SK-N-SH treated with all-trans-retinoic acid at 6 μM for 48 hours (cell line): ENCODE measurements at regions not wholly inside any gene's neighbourhood (a gene's known extent, or its start where the extent isn't known, plus 50 kb on each side); places are given as distances from the start of the nearest gene placed in this dataset.

ENCODE experiments used
- CSRNP3 ChIP-seq: fragments of 250-450 bp; sonication (Bioruptor Pico); IDR thresholded peaks from 2 replicates; pipeline ENCODE4 v1.5.1; 2021; ENCODE audit warnings: mild to moderate bottlenecking, moderate library complexity
- ISL1 ChIP-seq: fragments of 250-450 bp; sonication (Bioruptor Pico); IDR thresholded peaks from 2 replicates; pipeline ENCODE4 v2.1.2; 2022; ENCODE audit warnings: mild to moderate bottlenecking, moderate library complexity
- OSR1 ChIP-seq: fragments of 250-450 bp; sonication (Bioruptor Pico); IDR thresholded peaks from 2 replicates; pipeline ENCODE4 v1.8.0; 2022; ENCODE audit warnings: moderate library complexity, mild to moderate bottlenecking, inconsistent platforms
- PPARA ChIP-seq: fragments of 250-450 bp; sonication (Bioruptor Pico); IDR thresholded peaks from 2 replicates; pipeline ENCODE4 v1.5.0; 2020; ENCODE audit warnings: mild to moderate bottlenecking, borderline replicate concordance
- RARB ChIP-seq: fragments of 250-450 bp; sonication (Bioruptor Pico); IDR thresholded peaks from 2 replicates; pipeline ENCODE4 v1.8.0; 2021; ENCODE audit warnings: mild to moderate bottlenecking, moderate library complexity
- TOX ChIP-seq: fragments of 250-450 bp; sonication (Bioruptor Pico); IDR thresholded peaks from 2 replicates; pipeline ENCODE4 v1.8.0; 2021; ENCODE audit warnings: mild to moderate bottlenecking, moderate library complexity, borderline replicate concordance
- ZFP30 ChIP-seq: fragments of 450-650 bp; formaldehyde crosslinking; IDR thresholded peaks from 2 replicates; pipeline ENCODE4 v1.5.0; 2022; ENCODE audit warnings: mild to moderate bottlenecking, moderate library complexity
- TF ChIP-seq, protein P1 (sequence below): fragments of 250-450 bp; sonication (Bioruptor Pico); IDR thresholded peaks from 2 replicates; pipeline ENCODE4 v1.8.0; 2020; ENCODE audit warnings: mild to moderate bottlenecking, moderate library complexity, borderline replicate concordance
- TF ChIP-seq, protein P2 (sequence below): fragments of 250-450 bp; sonication (Bioruptor Pico); IDR thresholded peaks from 2 replicates; pipeline ENCODE4 v1.8.0; 2021; ENCODE audit warnings: low read depth, mild to moderate bottlenecking, moderate library complexity, borderline replicate concordance
- TF ChIP-seq, protein P3 (sequence below): fragments of 250-450 bp; sonication (Bioruptor Pico); IDR thresholded peaks from 2 replicates; pipeline ENCODE4 v1.5.0; 2020; ENCODE audit warnings: mild to moderate bottlenecking, moderate library complexity

DNA sequence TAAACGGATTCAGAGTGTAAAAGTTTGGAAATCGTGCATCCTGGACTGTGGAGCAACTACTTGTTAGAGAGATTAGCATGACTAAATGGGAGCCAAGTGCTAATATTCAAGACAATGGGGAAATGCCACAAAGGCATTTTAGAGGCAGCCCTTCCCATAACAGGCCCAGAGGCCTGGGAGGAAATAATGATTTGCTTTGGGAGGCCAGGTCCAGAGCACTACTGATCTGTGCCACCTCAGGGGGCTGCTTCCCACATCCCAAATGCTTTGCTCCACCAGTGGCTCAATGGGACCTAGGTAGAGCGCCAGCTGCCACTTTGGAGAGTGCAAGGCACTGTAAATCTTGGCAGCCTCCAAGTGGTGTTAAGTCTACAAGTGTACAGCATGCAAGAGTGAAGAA, 91.9 kb upstream of the HSF2 start:
- TF ChIP-seq, protein P1, sequence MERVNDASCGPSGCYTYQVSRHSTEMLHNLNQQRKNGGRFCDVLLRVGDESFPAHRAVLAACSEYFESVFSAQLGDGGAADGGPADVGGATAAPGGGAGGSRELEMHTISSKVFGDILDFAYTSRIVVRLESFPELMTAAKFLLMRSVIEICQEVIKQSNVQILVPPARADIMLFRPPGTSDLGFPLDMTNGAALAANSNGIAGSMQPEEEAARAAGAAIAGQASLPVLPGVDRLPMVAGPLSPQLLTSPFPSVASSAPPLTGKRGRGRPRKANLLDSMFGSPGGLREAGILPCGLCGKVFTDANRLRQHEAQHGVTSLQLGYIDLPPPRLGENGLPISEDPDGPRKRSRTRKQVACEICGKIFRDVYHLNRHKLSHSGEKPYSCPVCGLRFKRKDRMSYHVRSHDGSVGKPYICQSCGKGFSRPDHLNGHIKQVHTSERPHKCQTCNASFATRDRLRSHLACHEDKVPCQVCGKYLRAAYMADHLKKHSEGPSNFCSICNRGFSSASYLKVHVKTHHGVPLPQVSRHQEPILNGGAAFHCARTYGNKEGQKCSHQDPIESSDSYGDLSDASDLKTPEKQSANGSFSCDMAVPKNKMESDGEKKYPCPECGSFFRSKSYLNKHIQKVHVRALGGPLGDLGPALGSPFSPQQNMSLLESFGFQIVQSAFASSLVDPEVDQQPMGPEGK (CRISPR knock-in tag) = no peak
- TF ChIP-seq ZFP30 (CRISPR knock-in tag) (no peak), CSRNP3 (CRISPR knock-in tag) (no peak), ISL1 (CRISPR knock-in tag) (no peak), PPARA (no peak), OSR1 (CRISPR knock-in tag) (no peak), RARB (CRISPR knock-in tag) (no peak), TOX (CRISPR knock-in tag) (no peak)
- TF ChIP-seq, protein P2, sequence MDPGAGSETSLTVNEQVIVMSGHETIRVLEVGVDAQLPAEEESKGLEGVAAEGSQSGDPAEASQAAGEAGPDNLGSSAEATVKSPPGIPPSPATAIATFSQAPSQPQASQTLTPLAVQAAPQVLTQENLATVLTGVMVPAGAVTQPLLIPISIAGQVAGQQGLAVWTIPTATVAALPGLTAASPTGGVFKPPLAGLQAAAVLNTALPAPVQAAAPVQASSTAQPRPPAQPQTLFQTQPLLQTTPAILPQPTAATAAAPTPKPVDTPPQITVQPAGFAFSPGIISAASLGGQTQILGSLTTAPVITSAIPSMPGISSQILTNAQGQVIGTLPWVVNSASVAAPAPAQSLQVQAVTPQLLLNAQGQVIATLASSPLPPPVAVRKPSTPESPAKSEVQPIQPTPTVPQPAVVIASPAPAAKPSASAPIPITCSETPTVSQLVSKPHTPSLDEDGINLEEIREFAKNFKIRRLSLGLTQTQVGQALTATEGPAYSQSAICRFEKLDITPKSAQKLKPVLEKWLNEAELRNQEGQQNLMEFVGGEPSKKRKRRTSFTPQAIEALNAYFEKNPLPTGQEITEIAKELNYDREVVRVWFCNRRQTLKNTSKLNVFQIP (CRISPR knock-in tag) = no peak
- TF ChIP-seq, protein P3, sequence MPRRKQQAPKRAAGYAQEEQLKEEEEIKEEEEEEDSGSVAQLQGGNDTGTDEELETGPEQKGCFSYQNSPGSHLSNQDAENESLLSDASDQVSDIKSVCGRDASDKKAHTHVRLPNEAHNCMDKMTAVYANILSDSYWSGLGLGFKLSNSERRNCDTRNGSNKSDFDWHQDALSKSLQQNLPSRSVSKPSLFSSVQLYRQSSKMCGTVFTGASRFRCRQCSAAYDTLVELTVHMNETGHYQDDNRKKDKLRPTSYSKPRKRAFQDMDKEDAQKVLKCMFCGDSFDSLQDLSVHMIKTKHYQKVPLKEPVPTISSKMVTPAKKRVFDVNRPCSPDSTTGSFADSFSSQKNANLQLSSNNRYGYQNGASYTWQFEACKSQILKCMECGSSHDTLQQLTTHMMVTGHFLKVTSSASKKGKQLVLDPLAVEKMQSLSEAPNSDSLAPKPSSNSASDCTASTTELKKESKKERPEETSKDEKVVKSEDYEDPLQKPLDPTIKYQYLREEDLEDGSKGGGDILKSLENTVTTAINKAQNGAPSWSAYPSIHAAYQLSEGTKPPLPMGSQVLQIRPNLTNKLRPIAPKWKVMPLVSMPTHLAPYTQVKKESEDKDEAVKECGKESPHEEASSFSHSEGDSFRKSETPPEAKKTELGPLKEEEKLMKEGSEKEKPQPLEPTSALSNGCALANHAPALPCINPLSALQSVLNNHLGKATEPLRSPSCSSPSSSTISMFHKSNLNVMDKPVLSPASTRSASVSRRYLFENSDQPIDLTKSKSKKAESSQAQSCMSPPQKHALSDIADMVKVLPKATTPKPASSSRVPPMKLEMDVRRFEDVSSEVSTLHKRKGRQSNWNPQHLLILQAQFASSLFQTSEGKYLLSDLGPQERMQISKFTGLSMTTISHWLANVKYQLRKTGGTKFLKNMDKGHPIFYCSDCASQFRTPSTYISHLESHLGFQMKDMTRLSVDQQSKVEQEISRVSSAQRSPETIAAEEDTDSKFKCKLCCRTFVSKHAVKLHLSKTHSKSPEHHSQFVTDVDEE (CRISPR knock-in tag) = no peak
